ENCODE measurements at regions not wholly inside any gene's neighbourhood (a gene's known extent, or its start where the extent isn't known, plus 50 kb on each side); places are given as distances from the start of the nearest gene placed in this dataset.

DNA sequence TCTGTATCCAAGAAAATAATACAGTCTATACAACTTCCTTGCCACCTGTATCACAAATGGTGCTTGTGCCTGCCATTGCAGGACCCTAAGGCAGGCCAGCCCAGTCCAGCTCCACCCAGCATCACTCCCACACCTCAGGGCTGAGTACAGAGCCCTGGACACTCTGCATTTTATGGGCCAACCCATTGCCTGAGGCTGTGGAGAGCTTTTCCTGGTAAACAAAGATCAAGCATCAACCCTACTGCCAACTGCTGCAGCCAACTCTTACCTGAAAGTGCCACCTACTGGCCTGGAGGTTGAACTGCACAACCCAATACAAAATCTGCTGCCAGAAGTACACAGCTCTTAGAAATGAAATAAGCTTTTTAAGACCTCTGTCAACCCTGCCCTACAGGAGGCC is 1082.2 kb downstream of the NAALADL2 start:
- TF ChIP-seq POLR2AphosphoS5 (IDR thresholded peaks at IDR 0.05; ENCODE audit: low read depth, low read length) (no peak), TAF1 (IDR thresholded peaks at IDR 0.05; ENCODE audit: low read depth, low read length) (no peak), POLR2A (IDR thresholded peaks at IDR 0.05; ENCODE audit: low read depth, low read length) (no peak)

Measured in GM12891 (cell line).